ENCODE measurements at regions not wholly inside any gene's neighbourhood (a gene's known extent, or its start where the extent isn't known, plus 50 kb on each side); places are given as distances from the start of the nearest gene placed in this dataset.
A peak's percentile ranks its signal among the peaks of the same experiment; 100 is the strongest.

DNA sequence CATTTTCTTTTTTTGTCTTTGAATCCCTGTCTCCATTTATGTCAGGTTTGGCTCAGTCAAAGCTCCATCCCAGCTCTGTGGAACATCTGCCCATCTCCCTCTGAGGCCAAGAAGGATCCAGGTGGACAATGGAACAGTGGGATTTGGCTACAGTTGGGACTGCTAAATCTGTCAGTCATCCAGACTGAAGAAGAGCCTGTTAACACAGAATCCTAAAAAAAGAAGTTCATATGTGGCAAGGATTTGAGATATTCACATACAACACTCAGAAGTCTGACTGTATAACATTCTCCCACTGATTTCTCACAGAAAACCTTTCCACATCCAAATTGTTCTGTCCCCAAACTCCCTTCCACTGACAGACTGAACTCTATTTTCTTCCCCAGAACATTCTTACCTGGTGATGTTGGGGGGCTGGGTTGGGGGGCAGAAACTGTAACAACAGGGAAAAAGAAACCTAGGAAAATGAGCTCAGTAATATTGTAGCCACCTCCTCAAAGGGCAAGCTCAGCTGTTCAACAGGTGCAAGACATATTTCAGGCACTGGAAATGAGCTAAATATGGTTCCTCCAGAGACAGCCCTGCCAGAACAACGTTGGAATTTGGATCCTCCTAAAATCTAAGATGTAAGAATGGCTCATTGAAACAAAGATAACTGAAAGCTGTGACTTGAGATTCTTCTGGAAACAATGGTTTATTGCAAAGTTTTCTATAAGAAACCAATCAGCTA, 301.5 kb upstream of the CDH5 start:
- Histone ChIP-seq H3K4me3 (no peak overlapping the region), H3K9me3 (no peaks in the 10 kb centered on the region), H3K27ac (replicated peaks in 1 of 4) (no peak overlapping the region), H3K36me3 (no peaks in the 10 kb centered on the region), H3K4me1 (peaks cover 7 to 17% (median 16%) of the 10 kb centered on the region in 4 donors), H3K27me3 (no peaks in the 10 kb centered on the region)
- intact Hi-C loops (cut with DNase I): no loop called here
- WGBS: 45% methylated on average over 1 of the region's 1 CpG
- no peak for DNase-seq (ENCODE audit: extremely low spot score)
- no peak for TF ChIP-seq POLR2A (IDR thresholded peaks at IDR 0.05; ENCODE audit: low read depth)
- TF ChIP-seq POLR2AphosphoS5 (IDR thresholded peaks at IDR 0.05): no peak
- no peak for TF ChIP-seq EP300 (IDR thresholded peaks at IDR 0.05)
- TF ChIP-seq, protein P1, sequence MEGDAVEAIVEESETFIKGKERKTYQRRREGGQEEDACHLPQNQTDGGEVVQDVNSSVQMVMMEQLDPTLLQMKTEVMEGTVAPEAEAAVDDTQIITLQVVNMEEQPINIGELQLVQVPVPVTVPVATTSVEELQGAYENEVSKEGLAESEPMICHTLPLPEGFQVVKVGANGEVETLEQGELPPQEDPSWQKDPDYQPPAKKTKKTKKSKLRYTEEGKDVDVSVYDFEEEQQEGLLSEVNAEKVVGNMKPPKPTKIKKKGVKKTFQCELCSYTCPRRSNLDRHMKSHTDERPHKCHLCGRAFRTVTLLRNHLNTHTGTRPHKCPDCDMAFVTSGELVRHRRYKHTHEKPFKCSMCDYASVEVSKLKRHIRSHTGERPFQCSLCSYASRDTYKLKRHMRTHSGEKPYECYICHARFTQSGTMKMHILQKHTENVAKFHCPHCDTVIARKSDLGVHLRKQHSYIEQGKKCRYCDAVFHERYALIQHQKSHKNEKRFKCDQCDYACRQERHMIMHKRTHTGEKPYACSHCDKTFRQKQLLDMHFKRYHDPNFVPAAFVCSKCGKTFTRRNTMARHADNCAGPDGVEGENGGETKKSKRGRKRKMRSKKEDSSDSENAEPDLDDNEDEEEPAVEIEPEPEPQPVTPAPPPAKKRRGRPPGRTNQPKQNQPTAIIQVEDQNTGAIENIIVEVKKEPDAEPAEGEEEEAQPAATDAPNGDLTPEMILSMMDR (IDR thresholded peaks at IDR 0.05): no peak

DNA sequence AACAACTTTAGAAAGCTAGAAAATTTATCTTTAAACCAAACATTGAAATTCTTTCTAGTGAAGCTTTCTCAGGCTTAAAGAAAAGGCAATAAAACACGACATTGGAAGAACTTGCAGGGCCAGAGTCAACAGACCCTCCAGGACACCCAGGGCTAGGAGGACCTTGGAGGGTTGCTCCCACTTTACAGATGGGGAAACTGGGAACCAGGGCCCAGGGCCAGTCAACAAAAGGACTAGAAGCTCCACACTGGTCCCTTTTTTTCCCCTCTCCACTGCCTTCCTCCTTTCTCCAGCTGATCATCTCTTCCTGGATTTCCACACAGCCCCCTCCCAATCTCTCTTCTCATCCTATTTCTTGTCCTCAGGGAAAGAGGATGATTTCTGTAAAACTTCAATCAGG, 307.7 kb upstream of the CDH5 start:
- no peaks in the 10 kb centered on the region for H3K4me1 ChIP-seq
- intact Hi-C loops (cut with DNase I): no loop called here
- WGBS: 63% methylated on average over 1 of the region's 1 CpG
- TF ChIP-seq, protein P1 (IDR thresholded peaks at IDR 0.05): no peak
- no peak for TF ChIP-seq POLR2AphosphoS5 (IDR thresholded peaks at IDR 0.05)
- no peak for TF ChIP-seq POLR2A (IDR thresholded peaks at IDR 0.05; ENCODE audit: low read depth)
- TF ChIP-seq EP300 (IDR thresholded peaks at IDR 0.05): no peak
- no peaks in the 10 kb centered on the region for H3K9me3 ChIP-seq
- DNase-seq (ENCODE audit: extremely low spot score): no peak
- no peak overlapping the region for H3K4me3 ChIP-seq
- no peaks in the 10 kb centered on the region for H3K27me3 ChIP-seq
- H3K27ac ChIP-seq (replicated peaks in 1 of 4): no peak overlapping the region
- H3K36me3 ChIP-seq: no peaks in the 10 kb centered on the region

DNA sequence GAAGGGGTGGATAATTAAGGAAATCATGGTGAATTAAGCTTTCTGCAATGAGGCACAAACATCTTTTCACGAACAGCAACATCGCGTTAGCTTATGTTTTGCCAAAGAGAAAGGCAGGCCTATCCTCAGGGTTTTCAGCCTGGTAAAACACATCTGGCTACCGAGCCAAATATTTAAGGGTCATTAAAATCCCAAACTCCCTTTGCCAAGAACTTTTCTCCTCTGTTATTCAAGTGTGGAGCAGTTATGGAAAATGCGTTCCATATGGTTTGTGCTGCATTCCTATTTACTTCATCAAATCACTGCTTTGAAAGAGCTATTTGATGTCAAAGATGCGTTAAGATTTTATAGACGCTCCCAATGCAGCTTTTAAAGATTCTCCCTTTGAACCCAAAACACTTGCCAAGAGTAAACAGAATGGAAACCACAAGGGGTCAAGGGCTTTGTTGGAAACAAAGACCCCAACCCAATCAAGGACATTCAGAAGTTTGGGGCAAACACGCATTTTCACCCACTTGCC, 308.3 kb upstream of the CDH5 start:
- no peak overlapping the region for H3K27ac ChIP-seq (replicated peaks in 1 of 4)
- WGBS: 85% methylated on average over 8 of the region's 8 CpGs
- no peak for DNase-seq (ENCODE audit: extremely low spot score)

DNA sequence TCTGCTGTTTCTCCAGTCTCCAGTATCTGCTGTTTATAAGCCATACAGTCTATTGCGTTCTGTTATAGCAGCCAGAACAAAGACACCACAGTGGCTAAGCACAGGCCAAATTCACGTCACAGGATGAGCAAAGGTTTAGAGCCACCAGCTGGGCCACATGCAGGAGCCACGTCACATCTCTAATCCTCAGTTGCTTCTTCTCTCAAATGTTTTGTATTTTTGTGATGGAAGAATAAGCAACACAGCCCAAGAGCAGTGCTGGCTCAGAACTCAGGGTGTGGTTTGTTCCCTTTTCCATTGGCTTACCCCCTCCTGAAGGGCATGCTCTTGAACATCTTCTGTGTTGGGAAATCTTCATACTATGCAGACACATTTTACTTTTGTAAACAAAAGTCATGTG, 309.4 kb upstream of the CDH5 start:
- WGBS: 61% methylated on average over 3 of the region's 3 CpGs

More for the DNA sequence above, 308.3 kb upstream of the CDH5 start:
- intact Hi-C loops (cut with DNase I): no loop called here
- TF ChIP-seq EP300 (IDR thresholded peaks at IDR 0.05) (no peak), POLR2A (IDR thresholded peaks at IDR 0.05; ENCODE audit: low read depth) (no peak), POLR2AphosphoS5 (IDR thresholded peaks at IDR 0.05) (no peak)
- TF ChIP-seq, protein P1 (IDR thresholded peaks at IDR 0.05): no peak
- H3K4me1 ChIP-seq: no peaks in the 10 kb centered on the region
- no peaks in the 10 kb centered on the region for H3K9me3 ChIP-seq
- H3K36me3 ChIP-seq: no peaks in the 10 kb centered on the region
- H3K27me3 ChIP-seq: no peaks in the 10 kb centered on the region
- H3K4me3 ChIP-seq: no peak overlapping the region

More for the DNA sequence above, 309.4 kb upstream of the CDH5 start:
- Histone ChIP-seq H3K27me3 (no peaks in the 10 kb centered on the region), H3K9me3 (no peaks in the 10 kb centered on the region), H3K36me3 (no peaks in the 10 kb centered on the region), H3K27ac (replicated peaks in 1 of 4) (no peak overlapping the region), H3K4me1 (no peaks in the 10 kb centered on the region), H3K4me3 (no peak overlapping the region)
- peak; percentile 89 for DNase-seq (ENCODE audit: extremely low spot score)
- intact Hi-C loops (cut with DNase I): no loop called here
- TF ChIP-seq POLR2A (IDR thresholded peaks at IDR 0.05; ENCODE audit: low read depth) (no peak), EP300 (IDR thresholded peaks at IDR 0.05) (no peak), POLR2AphosphoS5 (IDR thresholded peaks at IDR 0.05) (no peak)
- TF ChIP-seq, protein P1 (IDR thresholded peaks at IDR 0.05): no peak
